Left hindlimb (tissue), 1 donor: ENCODE measurements at regions not wholly inside any gene's neighbourhood (a gene's known extent, or its start where the extent isn't known, plus 50 kb on each side); places are given as distances from the start of the nearest gene placed in this dataset.
"Not testable (repeated sequence)": the region's sequence is repeated elsewhere in the genome, so short reads cannot be mapped to it uniquely, and the experiment has no call there.

Experiments used
- DNase-seq: peaks from one replicate; pipeline ENCODE4 v3.0.0-alpha.2; 2018

- DNase-seq: no peak
Measured at GRCh38 chr15:99464137-99464536, 101.6 kb upstream of the MEF2A start.

GRCh38 chr15:99466701-99467337 lies 99.0 kb upstream of the MEF2A start:
- DNase-seq: no peak

- DNase-seq: no peak
Measured at GRCh38 chr15:99467338-99467720, 98.5 kb upstream of the MEF2A start.

DNA sequence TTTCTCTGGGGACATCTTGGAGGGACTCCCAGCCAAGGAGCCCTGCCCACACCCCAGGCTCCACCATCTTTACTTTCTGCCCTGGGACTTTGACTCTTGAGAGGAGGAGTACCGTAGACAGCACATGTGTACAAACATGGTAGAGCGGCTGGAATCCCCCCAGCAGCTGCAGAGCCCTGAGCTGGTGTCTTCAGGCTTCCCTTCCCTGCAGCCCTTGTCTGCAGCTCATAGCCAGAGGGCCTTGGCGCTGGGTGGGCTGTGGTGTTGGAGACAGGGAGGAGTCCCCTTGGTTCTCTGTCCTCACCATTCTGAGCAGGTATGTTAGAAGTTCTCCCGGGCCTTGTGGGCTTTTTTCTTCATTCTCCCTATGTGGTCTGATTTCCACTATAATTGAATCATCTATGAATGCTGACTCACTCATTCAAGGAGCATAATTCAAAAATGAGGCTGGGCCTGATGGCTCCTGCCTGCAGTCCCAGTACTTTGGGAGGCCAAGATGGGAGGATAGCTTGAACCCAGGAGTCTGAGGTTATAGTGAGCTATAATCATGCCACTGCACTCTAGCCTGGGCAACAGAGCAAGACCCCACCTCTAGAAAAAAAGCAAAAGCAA lies 97.8 kb upstream of the MEF2A start:
- no peak for DNase-seq

DNA sequence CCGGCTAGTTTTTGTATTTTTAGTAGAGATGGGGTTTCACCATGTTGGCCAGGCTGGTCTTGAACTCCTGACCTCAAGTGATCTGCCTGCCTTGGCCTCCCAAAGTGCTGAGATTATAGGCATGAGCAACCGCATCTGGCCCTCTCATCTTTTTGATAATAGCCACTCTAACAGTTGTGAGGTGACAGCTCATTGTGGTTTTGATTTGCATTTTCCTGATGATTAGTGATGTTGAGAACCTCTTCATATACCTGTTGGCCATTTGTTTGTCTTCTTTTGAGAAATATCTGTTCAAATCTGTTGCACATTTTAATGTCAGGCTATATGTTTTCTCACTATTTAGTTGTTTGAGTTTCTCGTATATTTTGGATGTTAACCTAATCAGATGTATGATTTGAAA lies 95.6 kb upstream of the MEF2A start:
- not testable (repeated sequence) for DNase-seq

- DNase-seq: no peak
Measured at GRCh38 chr15:99472416-99473145, 93.2 kb upstream of the MEF2A start.

- no peak for DNase-seq
Measured at GRCh38 chr15:99473981-99474906, 91.5 kb upstream of the MEF2A start.

DNA sequence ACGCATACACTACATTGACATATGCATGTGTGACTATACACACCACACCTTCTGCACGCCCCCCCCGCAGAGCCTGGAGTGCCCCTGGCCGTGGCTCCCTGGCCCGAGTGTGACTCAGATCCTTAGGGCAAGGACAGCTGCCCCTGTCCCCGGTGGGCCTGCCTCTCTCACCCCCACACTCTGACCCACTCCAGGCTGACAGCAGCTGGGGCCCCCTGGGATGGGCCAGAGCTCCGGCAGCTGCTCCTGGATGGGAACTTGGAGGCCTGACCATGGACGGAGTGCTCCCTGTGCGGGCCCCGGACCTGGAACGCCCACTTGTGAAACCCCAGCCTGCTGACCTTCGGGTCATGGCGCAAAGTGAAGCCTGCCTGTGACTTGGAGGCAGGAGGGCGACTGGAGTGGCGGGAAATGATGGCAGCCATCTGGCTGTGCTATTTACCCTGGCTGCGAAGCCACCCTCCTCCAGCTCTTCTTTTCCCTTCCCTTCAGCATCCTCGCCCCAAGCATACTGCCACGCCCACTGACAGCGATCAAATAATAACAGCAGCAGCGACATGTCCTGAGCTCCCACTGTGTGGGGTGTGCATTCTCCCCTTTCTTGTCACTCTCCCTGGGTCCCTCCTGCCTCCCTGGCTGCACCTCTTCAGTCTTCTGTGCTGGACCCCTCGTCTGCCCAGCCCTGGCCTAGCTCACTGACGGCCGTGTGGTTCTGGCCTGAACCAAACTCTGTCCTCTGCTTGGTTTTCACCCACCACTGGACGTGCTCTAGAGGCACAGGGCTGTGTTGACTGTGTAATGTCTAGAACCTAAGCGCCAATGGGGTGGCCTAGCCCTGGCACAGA lies 90.7 kb upstream of the MEF2A start:
- DNase-seq: no peak

GRCh38 chr15:99475754-99476412 lies 89.9 kb upstream of the MEF2A start:
- DNase-seq: no peak

DNA sequence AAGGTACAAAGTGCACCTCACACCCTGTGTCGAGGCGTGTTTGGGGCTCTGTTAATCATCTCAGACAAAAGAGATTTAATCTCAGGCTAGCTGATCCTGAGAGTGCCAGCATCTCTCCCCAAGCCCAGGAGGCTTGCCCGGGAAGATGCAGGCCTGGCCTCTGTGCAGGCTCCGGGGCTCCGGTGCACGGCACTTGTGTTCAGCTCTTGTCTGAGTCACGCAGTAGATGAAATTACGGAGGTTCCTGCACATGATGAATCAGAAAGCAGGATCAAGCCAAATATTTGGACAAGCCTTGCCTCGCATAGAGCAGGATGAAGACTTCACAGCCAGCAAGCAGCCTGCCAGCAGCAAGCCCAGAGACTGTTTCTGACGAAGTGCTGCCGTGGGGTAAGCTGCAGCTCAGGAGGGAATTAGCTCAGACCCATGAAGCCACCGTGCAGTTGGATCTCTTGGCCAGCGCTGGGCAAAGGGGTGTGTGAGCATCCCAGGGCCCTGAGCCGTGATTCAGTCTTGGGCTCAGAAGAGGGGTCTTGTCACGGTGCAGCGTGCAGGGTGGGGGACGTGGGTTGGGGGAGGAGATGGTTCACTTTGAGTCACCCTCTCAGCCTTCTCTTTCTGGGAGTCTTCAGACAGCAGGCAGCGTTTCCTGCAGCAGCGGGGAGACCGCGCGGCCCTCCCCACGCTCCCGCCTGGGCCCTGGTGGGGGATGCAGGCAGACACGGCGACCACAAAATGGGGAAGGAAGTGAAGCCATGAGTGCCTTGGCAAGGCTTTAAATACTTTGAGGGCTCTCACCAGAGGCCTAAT lies 89.2 kb upstream of the MEF2A start:
- peak; percentile 73 for DNase-seq

- DNase-seq: no peak
Measured at GRCh38 chr15:99477791-99478471, 87.9 kb upstream of the MEF2A start.

DNA sequence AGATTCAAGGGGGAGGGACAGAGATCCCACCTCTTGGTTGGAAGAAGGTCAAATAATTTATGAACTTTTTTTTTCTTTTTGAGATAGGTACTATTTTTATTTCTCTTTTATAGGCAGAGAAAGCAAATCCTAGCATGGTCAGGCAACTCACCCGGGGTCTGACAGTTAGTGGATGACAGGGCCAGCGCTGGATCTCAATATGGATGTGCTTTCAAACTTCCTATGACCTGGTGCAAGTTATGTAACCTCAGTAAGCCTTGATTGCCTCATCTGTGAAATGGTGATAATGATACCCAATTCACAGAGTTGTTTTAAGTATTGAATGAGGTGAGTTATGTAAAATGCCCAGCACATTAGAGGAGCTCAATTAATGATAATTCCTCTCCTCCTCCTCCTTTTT lies 86.8 kb upstream of the MEF2A start:
- DNase-seq: no peak

DNA sequence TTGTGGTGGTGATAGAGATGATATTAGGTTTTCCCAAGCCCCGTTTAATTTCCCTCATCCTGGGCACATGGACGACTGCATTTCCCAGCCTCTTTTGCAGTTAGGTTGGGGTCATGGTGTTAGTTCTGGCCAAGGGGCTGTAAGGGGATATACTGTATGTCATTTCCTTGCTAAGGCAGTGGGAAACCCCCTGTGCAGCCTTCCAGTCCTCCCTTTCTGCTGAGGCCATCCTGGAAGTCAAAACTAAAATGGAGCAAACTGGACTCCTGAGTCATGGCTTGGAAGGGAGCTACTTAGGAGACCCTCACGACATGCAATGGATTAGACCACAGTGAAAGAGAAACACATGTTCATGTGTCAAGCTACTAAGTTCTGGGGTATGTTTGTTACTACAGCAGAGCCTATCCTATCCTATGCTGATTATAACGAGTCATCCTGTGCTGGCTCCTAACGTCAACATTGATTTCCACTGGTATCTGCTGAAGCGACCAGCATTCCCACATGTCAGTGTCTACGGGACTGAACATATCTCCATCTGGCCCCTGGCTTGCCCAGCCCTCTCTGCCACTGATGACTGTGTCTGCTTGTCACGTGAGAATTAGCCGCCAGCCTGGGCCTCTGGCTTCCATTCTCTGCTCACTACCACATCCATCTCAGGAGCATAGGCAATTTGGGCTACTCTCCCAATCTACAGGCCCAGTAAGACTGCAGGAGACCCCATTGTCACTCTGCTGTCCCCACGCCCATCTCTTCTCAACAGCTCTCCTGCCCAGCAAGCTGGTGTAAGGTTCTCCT lies 85.6 kb upstream of the MEF2A start:
- no peak for DNase-seq

- DNase-seq: no peak
Measured at GRCh38 chr15:99481113-99481950, 84.5 kb upstream of the MEF2A start.

- no peak for DNase-seq
Measured at GRCh38 chr15:99481951-99482230, 83.9 kb upstream of the MEF2A start.

DNA sequence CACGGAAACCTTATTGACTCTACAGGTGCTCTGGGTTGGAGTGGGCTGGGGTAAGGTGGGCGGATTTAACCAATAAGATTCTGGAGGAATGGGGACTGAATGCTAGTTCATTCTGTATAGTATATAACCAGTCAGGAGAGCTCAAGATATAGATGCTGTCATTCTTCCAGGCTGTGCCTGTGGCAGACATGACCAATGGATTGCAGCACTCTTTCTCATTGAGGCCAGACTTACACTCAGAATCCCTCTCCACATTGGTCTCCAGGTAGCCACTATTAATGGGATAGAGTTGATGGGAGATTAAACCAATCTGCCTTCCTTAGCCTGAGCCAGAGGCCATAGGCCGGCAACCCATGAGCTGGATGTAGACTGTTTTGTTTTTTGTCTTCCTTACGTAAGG lies 82.8 kb upstream of the MEF2A start:
- no peak for DNase-seq

DNA sequence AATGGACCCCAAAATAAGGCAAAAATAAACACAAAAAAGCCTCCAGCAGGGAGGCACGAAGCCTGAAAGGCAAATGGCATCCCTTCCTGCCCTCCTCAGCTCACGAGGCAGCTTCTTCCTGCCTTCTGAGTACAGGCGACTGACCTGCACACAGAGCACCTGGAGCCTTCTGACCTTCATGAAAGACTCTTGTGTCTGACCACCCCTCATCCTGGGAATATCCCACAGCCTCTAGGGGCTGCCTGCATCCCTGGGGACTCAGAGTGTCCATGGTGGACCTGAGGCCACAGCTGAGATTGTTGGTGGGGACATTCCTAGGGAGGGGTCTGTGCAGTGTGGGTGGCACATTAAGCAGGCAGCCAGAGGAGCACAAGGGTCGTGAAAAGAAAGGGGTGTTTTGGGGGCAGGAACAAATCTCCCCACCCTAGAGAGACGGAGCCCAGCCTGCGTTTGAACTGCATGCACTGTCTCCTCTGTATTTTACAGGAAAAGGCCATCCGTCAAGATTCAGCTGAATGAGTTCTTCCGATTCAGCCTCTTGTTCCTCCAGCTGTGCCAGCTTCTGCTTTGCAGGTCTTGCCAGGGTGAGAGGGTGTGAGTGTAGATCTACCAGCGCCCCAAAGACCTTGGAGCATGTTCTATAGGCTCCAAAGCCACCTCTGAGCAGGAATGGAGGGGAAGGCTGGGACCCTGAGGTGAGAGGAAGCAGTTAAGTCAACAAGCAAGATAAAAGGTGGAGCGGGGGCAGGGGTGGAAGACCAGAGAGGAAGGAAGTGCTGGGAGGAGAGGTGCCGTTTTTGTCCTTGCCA lies 80.4 kb upstream of the MEF2A start:
- DNase-seq: no peak

DNA sequence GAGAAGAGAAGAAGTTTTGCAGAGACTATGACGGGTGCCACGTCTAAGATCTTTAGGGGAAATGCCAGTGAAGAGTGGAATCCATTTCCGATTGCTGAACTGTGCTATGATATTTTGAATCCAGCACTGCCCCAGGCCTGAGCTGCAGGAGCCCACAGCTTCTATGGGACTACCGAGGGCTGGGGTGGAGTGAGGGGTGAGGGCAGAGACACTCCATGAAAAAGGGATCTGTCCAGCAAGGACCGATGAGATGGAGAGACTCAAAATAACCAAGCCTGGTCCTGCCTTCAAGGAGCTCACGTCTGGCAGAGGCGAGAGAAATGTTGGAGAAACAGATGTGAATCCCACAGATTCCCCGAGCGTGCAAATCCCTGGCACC lies 79.8 kb upstream of the MEF2A start:
- no peak for DNase-seq
